HepG2 (cell line): ENCODE measurements at regions not wholly inside any gene's neighbourhood (a gene's known extent, or its start where the extent isn't known, plus 50 kb on each side); places are given as distances from the start of the nearest gene placed in this dataset.
A peak's percentile ranks its signal among the peaks of the same experiment; 100 is the strongest.

Experiments used
- FOXJ3 ChIP-seq: sonication (generic); formaldehyde crosslinking; IDR thresholded peaks from 2 replicates; pipeline ENCODE4 v1.4.0; 2020; ENCODE audit warnings: missing genetic modification reagents, mild to moderate bottlenecking, borderline replicate concordance
- HNF1B ChIP-seq: sonication (generic); formaldehyde crosslinking; IDR thresholded peaks from 2 replicates; pipeline ENCODE4 v1.5.1; 2020; ENCODE audit warnings: mild to moderate bottlenecking, moderate library complexity, missing genetic modification reagents
- JUNB ChIP-seq: sonication (generic); formaldehyde crosslinking; IDR thresholded peaks from 2 replicates; pipeline ENCODE4 v1.8.0; 2022; ENCODE audit warnings: missing genetic modification reagents, mild to moderate bottlenecking, borderline replicate concordance
- MTA3 ChIP-seq: sonication (generic); formaldehyde crosslinking; IDR thresholded peaks from 2 replicates; pipeline ENCODE4 v1.4.0; 2020; ENCODE audit warnings: missing genetic modification reagents
- RXRB ChIP-seq: IDR thresholded peaks from 2 replicates; pipeline ENCODE4 v1.6.1; 2016; ENCODE audit warnings: borderline replicate concordance, missing genetic modification reagents, missing compliant biosample characterization
- SNAPC4 ChIP-seq: sonication (generic); formaldehyde crosslinking; IDR thresholded peaks from 2 replicates; pipeline ENCODE4 v1.4.0; 2020; ENCODE audit warnings: mild to moderate bottlenecking, missing genetic modification reagents
- TCF7L2 ChIP-seq: IDR thresholded peaks from 2 replicates; pipeline ENCODE4 v1.6.1; 2011; ENCODE audit warnings: mild to moderate bottlenecking, low read depth, low read length, moderate library complexity
- TOPORS ChIP-seq: sonication (generic); formaldehyde crosslinking; IDR thresholded peaks from 2 replicates; pipeline ENCODE4 v1.8.0; 2023; ENCODE audit warnings: mild to moderate bottlenecking, missing genetic modification reagents
- YY1 ChIP-seq: IDR thresholded peaks from 2 replicates; pipeline ENCODE4 v1.6.1; 2011; ENCODE audit warnings: low read length, low read depth, moderate library complexity, mild to moderate bottlenecking; ENCODE audit not compliant: insufficient read depth, insufficient replicate concordance
- ZBTB37 ChIP-seq: sonication (generic); formaldehyde crosslinking; IDR thresholded peaks from 2 replicates; pipeline ENCODE4 v1.4.0; 2020; ENCODE audit warnings: mild to moderate bottlenecking, missing genetic modification reagents
- ZFY ChIP-seq: sonication (generic); formaldehyde crosslinking; IDR thresholded peaks from 2 replicates; pipeline ENCODE4 v1.4.0; 2020; ENCODE audit warnings: missing genetic modification reagents
- ZMAT3 ChIP-seq: sonication (generic); formaldehyde crosslinking; conservative IDR thresholded peaks from 2 replicates; pipeline ENCODE4 v1.7.0; 2021; ENCODE audit warnings: missing genetic modification reagents
- ZNF205 ChIP-seq: IDR thresholded peaks from 2 replicates; pipeline ENCODE4 v1.6.1; 2018; ENCODE audit warnings: missing biosample characterization, missing genetic modification reagents
- ZNF382 ChIP-seq: sonication (generic); formaldehyde crosslinking; IDR thresholded peaks from 2 replicates; pipeline ENCODE4 v1.5.0; 2020; ENCODE audit warnings: missing genetic modification reagents, mild to moderate bottlenecking, borderline replicate concordance
- ZNF558 ChIP-seq: sonication (generic); formaldehyde crosslinking; IDR thresholded peaks from 2 replicates; pipeline ENCODE4 v1.9.0; 2022; ENCODE audit warnings: mild to moderate bottlenecking, missing genetic modification reagents, borderline replicate concordance
- ZNF839 ChIP-seq: sonication (generic); formaldehyde crosslinking; IDR thresholded peaks from 2 replicates; pipeline ENCODE4 v1.4.0; 2020; ENCODE audit warnings: missing genetic modification reagents, mild to moderate bottlenecking, borderline replicate concordance

GRCh38 chr3:13262493-13263211 lies 157.5 kb downstream of the NUP210 start (continued):
- TF ChIP-seq ZNF558 (CRISPR knock-in tag) (peak; percentile 69; the same call in 1 of the 2 replicates), ZNF205 (CRISPR knock-in tag) (peak; percentile 91), ZFY (CRISPR knock-in tag) (no peak), TCF7L2 (no peak), YY1 (peak; percentile 13), FOXJ3 (peak; percentile 81; the same call in 1 of the 2 replicates), TOPORS (CRISPR knock-in tag) (peak; percentile 53; the same call in 1 of the 2 replicates), ZNF839 (CRISPR knock-in tag) (no peak), ZNF382 (CRISPR knock-in tag) (no peak), JUNB (CRISPR knock-in tag) (no peak), ZBTB37 (CRISPR knock-in tag) (peak; percentile 90), RXRB (peak; percentile 97), HNF1B (CRISPR knock-in tag) (peak; percentile 100), SNAPC4 (peak; percentile 35; the same call in 1 of the 2 replicates), ZMAT3 (CRISPR knock-in tag) (peak; percentile 81), MTA3 (CRISPR knock-in tag) (no peak)
